ENCODE measurements at regions not wholly inside any gene's neighbourhood (a gene's known extent, or its start where the extent isn't known, plus 50 kb on each side); places are given as distances from the start of the nearest gene placed in this dataset.

DNA sequence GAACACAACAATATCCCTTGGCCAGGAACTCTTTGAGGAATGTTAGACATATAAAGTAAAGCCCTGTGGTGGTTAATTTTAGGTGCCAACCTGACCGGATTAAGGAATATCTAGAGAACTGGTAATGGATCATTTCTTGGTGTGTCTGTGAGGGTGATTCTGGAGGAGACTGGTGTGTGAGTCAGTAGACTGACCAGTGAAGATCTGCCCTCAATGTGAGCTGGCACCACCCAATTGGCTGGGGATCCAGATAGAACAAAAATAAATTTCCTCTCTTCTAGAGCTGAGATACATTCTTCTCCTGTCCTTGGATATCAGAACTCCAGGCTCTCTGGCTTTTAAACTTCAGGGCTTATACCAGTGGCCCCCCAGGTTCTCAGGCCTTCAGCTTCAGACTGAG is 56.2 kb upstream of the TNPO1 start:
- TF ChIP-seq CHD2 (IDR thresholded peaks at IDR 0.05; ENCODE audit: low read length, partially characterized antibody) (no peak), GABPA (IDR thresholded peaks at IDR 0.05; ENCODE audit: low read depth) (no peak), POLR2AphosphoS5 (IDR thresholded peaks at IDR 0.05; ENCODE audit: low read depth, low read length) (no peak), MXI1 (IDR thresholded peaks at IDR 0.05; ENCODE audit: low read depth, low read length) (no peak)
- TF ChIP-seq, protein P1, sequence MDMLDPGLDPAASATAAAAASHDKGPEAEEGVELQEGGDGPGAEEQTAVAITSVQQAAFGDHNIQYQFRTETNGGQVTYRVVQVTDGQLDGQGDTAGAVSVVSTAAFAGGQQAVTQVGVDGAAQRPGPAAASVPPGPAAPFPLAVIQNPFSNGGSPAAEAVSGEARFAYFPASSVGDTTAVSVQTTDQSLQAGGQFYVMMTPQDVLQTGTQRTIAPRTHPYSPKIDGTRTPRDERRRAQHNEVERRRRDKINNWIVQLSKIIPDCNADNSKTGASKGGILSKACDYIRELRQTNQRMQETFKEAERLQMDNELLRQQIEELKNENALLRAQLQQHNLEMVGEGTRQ (IDR thresholded peaks at IDR 0.05; ENCODE audit: borderline replicate concordance, low read depth, low read length) = no peak
- TF ChIP-seq, protein P2, sequence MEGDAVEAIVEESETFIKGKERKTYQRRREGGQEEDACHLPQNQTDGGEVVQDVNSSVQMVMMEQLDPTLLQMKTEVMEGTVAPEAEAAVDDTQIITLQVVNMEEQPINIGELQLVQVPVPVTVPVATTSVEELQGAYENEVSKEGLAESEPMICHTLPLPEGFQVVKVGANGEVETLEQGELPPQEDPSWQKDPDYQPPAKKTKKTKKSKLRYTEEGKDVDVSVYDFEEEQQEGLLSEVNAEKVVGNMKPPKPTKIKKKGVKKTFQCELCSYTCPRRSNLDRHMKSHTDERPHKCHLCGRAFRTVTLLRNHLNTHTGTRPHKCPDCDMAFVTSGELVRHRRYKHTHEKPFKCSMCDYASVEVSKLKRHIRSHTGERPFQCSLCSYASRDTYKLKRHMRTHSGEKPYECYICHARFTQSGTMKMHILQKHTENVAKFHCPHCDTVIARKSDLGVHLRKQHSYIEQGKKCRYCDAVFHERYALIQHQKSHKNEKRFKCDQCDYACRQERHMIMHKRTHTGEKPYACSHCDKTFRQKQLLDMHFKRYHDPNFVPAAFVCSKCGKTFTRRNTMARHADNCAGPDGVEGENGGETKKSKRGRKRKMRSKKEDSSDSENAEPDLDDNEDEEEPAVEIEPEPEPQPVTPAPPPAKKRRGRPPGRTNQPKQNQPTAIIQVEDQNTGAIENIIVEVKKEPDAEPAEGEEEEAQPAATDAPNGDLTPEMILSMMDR (IDR thresholded peaks at IDR 0.05) = no peak
- TF ChIP-seq, protein P3, sequence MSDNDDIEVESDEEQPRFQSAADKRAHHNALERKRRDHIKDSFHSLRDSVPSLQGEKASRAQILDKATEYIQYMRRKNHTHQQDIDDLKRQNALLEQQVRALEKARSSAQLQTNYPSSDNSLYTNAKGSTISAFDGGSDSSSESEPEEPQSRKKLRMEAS (IDR thresholded peaks at IDR 0.05; ENCODE audit: low read depth) = no peak
